ENCODE measurements at regions not wholly inside any gene's neighbourhood (a gene's known extent, or its start where the extent isn't known, plus 50 kb on each side); places are given as distances from the start of the nearest gene placed in this dataset.

GRCh38 chr22:49614966-49615965 lies 212.4 kb downstream of the BRD1 start:
- TF ChIP-seq, protein P1, sequence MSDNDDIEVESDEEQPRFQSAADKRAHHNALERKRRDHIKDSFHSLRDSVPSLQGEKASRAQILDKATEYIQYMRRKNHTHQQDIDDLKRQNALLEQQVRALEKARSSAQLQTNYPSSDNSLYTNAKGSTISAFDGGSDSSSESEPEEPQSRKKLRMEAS (IDR thresholded peaks at IDR 0.05), result no peak
- no peak for TF ChIP-seq ZFX (IDR thresholded peaks at IDR 0.05)
- no peak for TF ChIP-seq POLR2AphosphoS5 (IDR thresholded peaks at IDR 0.05; ENCODE audit: low read depth, low read length)
- TF ChIP-seq TCF7L2 (IDR thresholded peaks at IDR 0.05; ENCODE audit: borderline replicate concordance, extremely low read depth, insufficient read depth, insufficient read length), result no peak
- no peak for TF ChIP-seq CBX3 (IDR thresholded peaks at IDR 0.05; ENCODE audit: low read depth)
- TF ChIP-seq, protein P2, sequence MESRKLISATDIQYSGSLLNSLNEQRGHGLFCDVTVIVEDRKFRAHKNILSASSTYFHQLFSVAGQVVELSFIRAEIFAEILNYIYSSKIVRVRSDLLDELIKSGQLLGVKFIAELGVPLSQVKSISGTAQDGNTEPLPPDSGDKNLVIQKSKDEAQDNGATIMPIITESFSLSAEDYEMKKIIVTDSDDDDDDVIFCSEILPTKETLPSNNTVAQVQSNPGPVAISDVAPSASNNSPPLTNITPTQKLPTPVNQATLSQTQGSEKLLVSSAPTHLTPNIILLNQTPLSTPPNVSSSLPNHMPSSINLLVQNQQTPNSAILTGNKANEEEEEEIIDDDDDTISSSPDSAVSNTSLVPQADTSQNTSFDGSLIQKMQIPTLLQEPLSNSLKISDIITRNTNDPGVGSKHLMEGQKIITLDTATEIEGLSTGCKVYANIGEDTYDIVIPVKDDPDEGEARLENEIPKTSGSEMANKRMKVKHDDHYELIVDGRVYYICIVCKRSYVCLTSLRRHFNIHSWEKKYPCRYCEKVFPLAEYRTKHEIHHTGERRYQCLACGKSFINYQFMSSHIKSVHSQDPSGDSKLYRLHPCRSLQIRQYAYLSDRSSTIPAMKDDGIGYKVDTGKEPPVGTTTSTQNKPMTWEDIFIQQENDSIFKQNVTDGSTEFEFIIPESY (IDR thresholded peaks at IDR 0.05; ENCODE audit: extremely low read depth, insufficient replicate concordance, low read length), result no peak
- TF ChIP-seq CEBPB (IDR thresholded peaks at IDR 0.05; ENCODE audit: low read depth), result no peak
- no peak for TF ChIP-seq EGR1 (IDR thresholded peaks at IDR 0.05; ENCODE audit: low read depth)
- no peak for TF ChIP-seq JUND (IDR thresholded peaks at IDR 0.05)
- TF ChIP-seq POLR2A (IDR thresholded peaks at IDR 0.05; ENCODE audit: borderline replicate concordance, extremely low read depth, insufficient read depth, insufficient read length), result no peak
- TF ChIP-seq EZH2phosphoT487 (IDR thresholded peaks at IDR 0.05; ENCODE audit: borderline replicate concordance), result no peak
- TF ChIP-seq REST (IDR thresholded peaks at IDR 0.05; ENCODE audit: low read depth), result no peak
- no peak for TF ChIP-seq FOSL1 (IDR thresholded peaks at IDR 0.05; ENCODE audit: low read depth)
- no peak for TF ChIP-seq SP1 (IDR thresholded peaks at IDR 0.05; ENCODE audit: low read depth)
- TF ChIP-seq YY1 (IDR thresholded peaks at IDR 0.05; ENCODE audit: extremely low read depth, insufficient replicate concordance, low read depth, low read length), result no peak
- TF ChIP-seq ELF1 (IDR thresholded peaks at IDR 0.05; ENCODE audit: borderline replicate concordance, low read depth), result no peak
- TF ChIP-seq, protein P3, sequence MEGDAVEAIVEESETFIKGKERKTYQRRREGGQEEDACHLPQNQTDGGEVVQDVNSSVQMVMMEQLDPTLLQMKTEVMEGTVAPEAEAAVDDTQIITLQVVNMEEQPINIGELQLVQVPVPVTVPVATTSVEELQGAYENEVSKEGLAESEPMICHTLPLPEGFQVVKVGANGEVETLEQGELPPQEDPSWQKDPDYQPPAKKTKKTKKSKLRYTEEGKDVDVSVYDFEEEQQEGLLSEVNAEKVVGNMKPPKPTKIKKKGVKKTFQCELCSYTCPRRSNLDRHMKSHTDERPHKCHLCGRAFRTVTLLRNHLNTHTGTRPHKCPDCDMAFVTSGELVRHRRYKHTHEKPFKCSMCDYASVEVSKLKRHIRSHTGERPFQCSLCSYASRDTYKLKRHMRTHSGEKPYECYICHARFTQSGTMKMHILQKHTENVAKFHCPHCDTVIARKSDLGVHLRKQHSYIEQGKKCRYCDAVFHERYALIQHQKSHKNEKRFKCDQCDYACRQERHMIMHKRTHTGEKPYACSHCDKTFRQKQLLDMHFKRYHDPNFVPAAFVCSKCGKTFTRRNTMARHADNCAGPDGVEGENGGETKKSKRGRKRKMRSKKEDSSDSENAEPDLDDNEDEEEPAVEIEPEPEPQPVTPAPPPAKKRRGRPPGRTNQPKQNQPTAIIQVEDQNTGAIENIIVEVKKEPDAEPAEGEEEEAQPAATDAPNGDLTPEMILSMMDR (IDR thresholded peaks at IDR 0.05 in 2 of 3, conservative IDR thresholded peaks at IDR 0.05 in 1 of 3; ENCODE audit: borderline replicate concordance in 1 of 3, insufficient read depth in 1 of 3, low read depth in 2 of 3, low read length in 2 of 3), result no peak
- no peak for TF ChIP-seq ZNF274 (IDR thresholded peaks at IDR 0.05; ENCODE audit: low read depth, low read length)
- Histone ChIP-seq H3K9me2 (ENCODE audit: insufficient read depth) (no peaks in the 10 kb centered on the region), H2AFZ (ENCODE audit: low read depth, low read length, poor library complexity, severe bottlenecking) (no peak overlapping the region), H3K36me3 (ENCODE audit: control insufficient read depth in 1 of 2, insufficient read depth in 2 of 2, low read length in 2 of 2) (no peaks in the 10 kb centered on the region), H3K9me3 (ENCODE audit: control insufficient read depth in 1 of 2, insufficient read depth in 1 of 2, low read depth in 1 of 2, low read length in 2 of 2) (no peaks in the 10 kb centered on the region), H3K27ac (ENCODE audit: low read depth, low read length) (no peak overlapping the region), H3K4me2 (ENCODE audit: low read length) (no peak overlapping the region), H3K79me2 (ENCODE audit: insufficient read depth, low read length) (peaks cover 77% of the 10 kb centered on the region), H3K9ac (ENCODE audit: low read length) (no peak overlapping the region), H3K4me3 (replicated peaks in 1 of 2; ENCODE audit: low read depth in 1 of 2, low read length in 2 of 2) (no peak overlapping the region), H3K27me3 (ENCODE audit: insufficient read depth, low read length) (0 out of 2 replicates have a peak, but pooled peaks cover 8% of the 10 kb centered on the region), H4K20me1 (ENCODE audit: insufficient read depth) (no peaks in the 10 kb centered on the region), H3K4me1 (ENCODE audit: control insufficient read depth in 1 of 2, insufficient read depth in 2 of 2, low read length in 2 of 2) (no peaks in the 10 kb centered on the region)
- ChIA-PET POLR2A (no interaction called here), CTCF (no interaction called here), RAD21 (ENCODE audit: low non-redundant PET in 1 of 2, low total read pairs in 2 of 2, uncharacterized antibody in 2 of 2, unreplicated experiment in 2 of 2) (no interaction called here)
- ATAC-seq (no peak), DNase-seq (ENCODE audit: low read depth, low spot score) (no peak)
- intact Hi-C loops (cut with micrococcal nuclease), result no loop called here
- BruUV-seq (replicated peaks), result no TSS peak
